H9 (cell line): ENCODE measurements at regions not wholly inside any gene's neighbourhood (a gene's known extent, or its start where the extent isn't known, plus 50 kb on each side); places are given as distances from the start of the nearest gene placed in this dataset.
"Not testable (repeated sequence)": the region's sequence is repeated elsewhere in the genome, so short reads cannot be mapped to it uniquely, and the experiment has no call there.

ENCODE experiments used
- DNase-seq: peaks from one replicate; pipeline ENCODE4 v3.0.0-alpha.2; 2017
- H2AFZ ChIP-seq: one replicate; pipeline ENCODE4 v1.6.1; 2013; ENCODE audit warnings: mild to moderate bottlenecking, low read length, control low read depth, moderate library complexity
- H2AK5ac ChIP-seq: 2 replicates; pipeline ENCODE4 v1.6.1; 2013; ENCODE audit warnings: low read length, control low read depth, mixed read lengths; ENCODE audit not compliant: insufficient read length
- H2BK120ac ChIP-seq: one replicate; pipeline ENCODE4 v1.6.1; 2013; ENCODE audit warnings: low read depth, mild to moderate bottlenecking, low read length, control low read depth, inconsistent platforms; ENCODE audit not compliant: poor library complexity, severe bottlenecking
- H2BK12ac ChIP-seq: 2 replicates; pipeline ENCODE4 v1.6.1; 2013; ENCODE audit warnings: low read length, control low read depth, mixed read lengths, low read depth; ENCODE audit not compliant: insufficient read length
- H2BK15ac ChIP-seq: 2 replicates; pipeline ENCODE4 v1.6.1; 2013; ENCODE audit warnings: low read depth, low read length, control low read depth
- H2BK20ac ChIP-seq: one replicate; pipeline ENCODE4 v1.6.1; 2013; ENCODE audit warnings: low read depth, mild to moderate bottlenecking, low read length, control low read depth, inconsistent platforms; ENCODE audit not compliant: poor library complexity, severe bottlenecking
- H2BK5ac ChIP-seq: 2 replicates; pipeline ENCODE4 v1.6.1; 2013; ENCODE audit warnings: low read length, control low read depth, mixed read lengths; ENCODE audit not compliant: insufficient read length
- H3K14ac ChIP-seq: 2 replicates; pipeline ENCODE4 v1.6.1; 2013; ENCODE audit warnings: low read length, control low read depth; ENCODE audit not compliant: insufficient read depth
- H3K18ac ChIP-seq: 2 replicates; pipeline ENCODE4 v1.6.1; 2013; ENCODE audit warnings: low read depth, mild to moderate bottlenecking, mixed read lengths, low read length, control low read depth; ENCODE audit not compliant: insufficient read length
- H3K23ac ChIP-seq: 2 replicates; pipeline ENCODE4 v1.6.1; 2013; ENCODE audit warnings: low read length, control low read depth, mixed read lengths, low read depth; ENCODE audit not compliant: insufficient read length
- H3K23me2 ChIP-seq: 2 replicates; pipeline ENCODE4 v1.6.1; 2013; ENCODE audit warnings: low read depth, mild to moderate bottlenecking, mixed read lengths, low read length, control low read depth; ENCODE audit not compliant: insufficient read length, poor library complexity, severe bottlenecking
- H3K27ac ChIP-seq: 2 replicates; pipeline ENCODE4 v1.5.1; 2013; ENCODE audit warnings: low read length, control low read depth, mixed read lengths, low read depth; ENCODE audit not compliant: insufficient read length
- H3K27me3 ChIP-seq: 2 replicates; pipeline ENCODE4 v1.6.1; 2013; ENCODE audit warnings: low read length, control low read depth, inconsistent platforms; ENCODE audit not compliant: insufficient read depth
- H3K4ac ChIP-seq: 2 replicates; pipeline ENCODE4 v1.6.1; 2013; ENCODE audit warnings: low read depth, mild to moderate bottlenecking, control low read depth, inconsistent platforms, low read length, moderate library complexity
- H3K4me1 ChIP-seq: 2 replicates; pipeline ENCODE4 v1.6.1; 2013; ENCODE audit warnings: low read length, control low read depth, inconsistent platforms; ENCODE audit not compliant: insufficient read depth
- H3K4me2 ChIP-seq: 2 replicates; pipeline ENCODE4 v1.6.1; 2013; ENCODE audit warnings: low read length, control low read depth, mixed read lengths; ENCODE audit not compliant: insufficient read length, insufficient read depth
- H3K56ac ChIP-seq: 2 replicates; pipeline ENCODE4 v1.6.1; 2013; ENCODE audit warnings: low read depth, mild to moderate bottlenecking, mixed read lengths, low read length, control low read depth; ENCODE audit not compliant: insufficient read length
- H3K79me1 ChIP-seq: 2 replicates; pipeline ENCODE4 v1.6.1; 2013; ENCODE audit warnings: low read depth, mild to moderate bottlenecking, moderate library complexity, low read length, control low read depth, inconsistent platforms; ENCODE audit not compliant: insufficient read depth, poor library complexity, severe bottlenecking
- H3K79me2 ChIP-seq: 2 replicates; pipeline ENCODE4 v1.6.1; 2013; ENCODE audit warnings: low read length, control low read depth, inconsistent platforms; ENCODE audit not compliant: insufficient read depth
- H3K9ac ChIP-seq: 2 replicates; pipeline ENCODE4 v1.6.1; 2013; ENCODE audit warnings: low read length, control low read depth, mixed read lengths; ENCODE audit not compliant: insufficient read length; ENCODE audit errors: extremely low read depth
- H3K9me3 ChIP-seq: one replicate; pipeline ENCODE4 v1.6.1; 2013; ENCODE audit warnings: low read depth, low read length, inconsistent platforms; ENCODE audit not compliant: control insufficient read depth
- H3T11ph ChIP-seq: one replicate; pipeline ENCODE4 v1.6.1; 2013; ENCODE audit warnings: mild to moderate bottlenecking, low read length, control low read depth, inconsistent platforms
- H4K20me1 ChIP-seq: one replicate; pipeline ENCODE4 v1.6.1; 2013; ENCODE audit not compliant: control insufficient read depth, insufficient read length, insufficient read depth
- H4K5ac ChIP-seq: 2 replicates; pipeline ENCODE4 v1.6.1; 2013; ENCODE audit warnings: low read depth, mild to moderate bottlenecking, mixed read lengths, low read length, control low read depth; ENCODE audit not compliant: insufficient read length
- H4K8ac ChIP-seq: replicated peaks from 2 replicates; pipeline ENCODE4 v1.6.1; 2013; ENCODE audit warnings: low read length, control low read depth, mixed read lengths, low read depth; ENCODE audit not compliant: insufficient read length
- H4K91ac ChIP-seq: 2 replicates; pipeline ENCODE4 v1.6.1; 2013; ENCODE audit warnings: low read depth, mild to moderate bottlenecking, moderate library complexity, mixed read lengths, low read length, control low read depth; ENCODE audit not compliant: insufficient read length
- H3K27ac Mint-ChIP-seq, 3 experiments: 2 replicates in 2 of 3; 3 replicates in 1 of 3; pipeline ENCODE4 v1.8.0; 2020 to 2021; ENCODE audit warnings: mixed read lengths in 3 of 3, mild to moderate bottlenecking in 1 of 3, moderate library complexity in 1 of 3
- H3K27me3 Mint-ChIP-seq: 2 replicates; pipeline ENCODE4 v1.8.0; 2021; ENCODE audit warnings: low read depth, mild to moderate bottlenecking, moderate library complexity, mixed read lengths
- H3K36me3 Mint-ChIP-seq, 3 experiments: 2 replicates in 2 of 3; 3 replicates in 1 of 3; pipeline ENCODE4 v1.8.0; 2020 to 2021; ENCODE audit warnings: low read depth in 3 of 3, mixed read lengths in 3 of 3; ENCODE audit not compliant: insufficient read depth in 1 of 3
- H3K4me1 Mint-ChIP-seq, 2 experiments: 2 replicates each; pipeline ENCODE4 v1.8.0; 2020; ENCODE audit warnings: mixed read lengths in 2 of 2
- H3K4me3 Mint-ChIP-seq, 2 experiments: 2 replicates in 1 of 2; 3 replicates in 1 of 2; pipeline ENCODE4 v1.8.0; 2020 to 2021; ENCODE audit warnings: mild to moderate bottlenecking in 2 of 2, mixed read lengths in 2 of 2, moderate library complexity in 1 of 2
- H3K9me3 Mint-ChIP-seq, 2 experiments: 2 replicates in 1 of 2; 3 replicates in 1 of 2; pipeline ENCODE4 v1.8.0; 2020; ENCODE audit warnings: mild to moderate bottlenecking in 2 of 2, mixed read lengths in 2 of 2, moderate library complexity in 1 of 2
- CTCF ChIP-seq: fragments of 200-600 bp; sonication (generic); conservative IDR thresholded peaks from 3 replicates; pipeline ENCODE4 v1.8.0; 2021; ENCODE audit warnings: antibody characterized with exemption, mild to moderate bottlenecking
- WGBS: extraction: QIAGEN DNeasy Blood & Tissue Kit; methylation state at CpG from one replicate; pipeline ENCODE4 v1.1.7; 2013; ENCODE audit warnings: missing lambda C conversion rate, low lambda C conversion rate, mixed read lengths; ENCODE audit not compliant: insufficient read length; ENCODE audit errors: extremely low coverage; 5-methylcytosine and 5-hydroxymethylcytosine counted together

- Mint-ChIP-seq H3K36me3 (peaks cover 0 to 19% (median 3%) of the 10 kb centered on the region in 3 experiments; a peak in 6 of 7 replicates), H3K27me3 (no peaks in the 10 kb centered on the region), H3K4me3 (no peak overlapping the region), H3K4me1 (peaks cover 7 to 10% of the 10 kb centered on the region in 2 experiments), H3K27ac (no peak overlapping the region), H3K9me3 (peaks cover 2 to 4% of the 10 kb centered on the region in 2 experiments; a peak in 2 of 5 replicates)
- DNase-seq = no peak
- H3K27me3 ChIP-seq = no peaks in the 10 kb centered on the region
- no peak overlapping the region for H4K91ac ChIP-seq
- no peak overlapping the region for H2BK20ac ChIP-seq
- H3K79me1 ChIP-seq = no peaks in the 10 kb centered on the region
- no peak overlapping the region for H2BK15ac ChIP-seq
- no CpG with 5 or more reads among the region's 10 CpGs for WGBS
- no peaks in the 10 kb centered on the region for H3K79me2 ChIP-seq
- H4K20me1 ChIP-seq = no peaks in the 10 kb centered on the region
- no peak overlapping the region for H3K4ac ChIP-seq
- no peak overlapping the region for H3K4me2 ChIP-seq
- H3K56ac ChIP-seq = no peak overlapping the region
- no peak overlapping the region for H2BK12ac ChIP-seq
- H2AK5ac ChIP-seq = no peak overlapping the region
- no peak overlapping the region for H3T11ph ChIP-seq
- H3K14ac ChIP-seq = no peak overlapping the region
- H3K4me1 ChIP-seq = no peaks in the 10 kb centered on the region
- no peak overlapping the region for H2BK5ac ChIP-seq
- no peak overlapping the region for H4K5ac ChIP-seq
- no peak for TF ChIP-seq CTCF
- no peak overlapping the region for H3K18ac ChIP-seq
- no peak overlapping the region for H4K8ac ChIP-seq
- no peak overlapping the region for H2BK120ac ChIP-seq
- H3K23ac ChIP-seq = no peak overlapping the region
- H3K9ac ChIP-seq = no peak overlapping the region
- H2AFZ ChIP-seq = no peak overlapping the region
- no peaks in the 10 kb centered on the region for H3K23me2 ChIP-seq
- no peaks in the 10 kb centered on the region for H3K9me3 ChIP-seq
- H3K27ac ChIP-seq = no peak overlapping the region
These were observed 863.2 kb downstream of the TRIML1 start for GRCh38 chr4:189002475-189002874.

- not testable (repeated sequence) for H2AK5ac ChIP-seq, H3K18ac ChIP-seq, H3K9me3 ChIP-seq, H3K27me3 Mint-ChIP-seq, H4K20me1 ChIP-seq, H3K4me2 ChIP-seq, H3K9ac ChIP-seq, H3K27ac Mint-ChIP-seq, H2BK5ac ChIP-seq, H4K91ac ChIP-seq, H2BK15ac ChIP-seq, H4K5ac ChIP-seq, H2AFZ ChIP-seq, H4K8ac ChIP-seq, H3K27me3 ChIP-seq, H3K14ac ChIP-seq, H3K4me1 ChIP-seq, H3K23me2 ChIP-seq, H3K79me2 ChIP-seq, H3K4me3 Mint-ChIP-seq, H3K23ac ChIP-seq, H3K79me1 ChIP-seq, H2BK120ac ChIP-seq, H3T11ph ChIP-seq, DNase-seq, H3K56ac ChIP-seq, H2BK20ac ChIP-seq, H2BK12ac ChIP-seq, H3K4ac ChIP-seq, H3K27ac ChIP-seq
- Mint-ChIP-seq H3K36me3 (peaks cover 0 to 12% (median 3%) of the 10 kb centered on the region in 3 experiments; a peak in 5 of 7 replicates), H3K4me1 (peaks cover 21 to 23% of the 10 kb centered on the region in 2 experiments), H3K9me3 (peaks cover 3 to 15% of the 10 kb centered on the region in 2 experiments)
- no CpG with 5 or more reads among the region's 27 CpGs for WGBS
These were observed 871.4 kb downstream of the TRIML1 start for GRCh38 chr4:189010452-189011217.
